ENCODE measurements at regions not wholly inside any gene's neighbourhood (a gene's known extent, or its start where the extent isn't known, plus 50 kb on each side); places are given as distances from the start of the nearest gene placed in this dataset.

DNA sequence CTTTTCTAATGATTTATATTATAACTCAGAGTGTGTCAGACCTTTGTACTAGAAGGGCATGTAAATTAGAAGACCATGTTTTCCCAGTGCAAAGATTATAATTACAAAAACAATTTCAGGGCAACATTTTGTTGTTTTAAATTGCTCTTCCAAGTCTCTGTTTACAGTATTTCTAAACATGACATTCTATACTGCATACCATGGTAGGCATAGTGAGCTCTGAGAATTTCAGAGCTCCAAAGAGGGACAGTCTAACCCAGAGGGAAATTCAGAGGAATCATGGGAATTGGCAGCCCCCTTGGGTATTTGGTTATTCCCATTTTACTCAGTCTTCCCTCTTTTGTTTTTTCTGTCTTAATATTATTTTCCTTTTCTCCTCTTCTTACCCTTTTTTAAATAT lies 361.5 kb upstream of the SEMA6D start:
- ATAC-seq (no peak), DNase-seq (no peak)
- Mint-ChIP-seq H3K9me3 (ENCODE audit: low read depth) (no peaks in the 10 kb centered on the region), H3K4me1 (no peaks in the 10 kb centered on the region), H3K27ac (no peak overlapping the region), H3K4me3 (no peak overlapping the region), H3K27me3 (no peaks in the 10 kb centered on the region), H3K36me3 (no peaks in the 10 kb centered on the region)
- CTCF ChIA-PET: no interaction called here

DNA sequence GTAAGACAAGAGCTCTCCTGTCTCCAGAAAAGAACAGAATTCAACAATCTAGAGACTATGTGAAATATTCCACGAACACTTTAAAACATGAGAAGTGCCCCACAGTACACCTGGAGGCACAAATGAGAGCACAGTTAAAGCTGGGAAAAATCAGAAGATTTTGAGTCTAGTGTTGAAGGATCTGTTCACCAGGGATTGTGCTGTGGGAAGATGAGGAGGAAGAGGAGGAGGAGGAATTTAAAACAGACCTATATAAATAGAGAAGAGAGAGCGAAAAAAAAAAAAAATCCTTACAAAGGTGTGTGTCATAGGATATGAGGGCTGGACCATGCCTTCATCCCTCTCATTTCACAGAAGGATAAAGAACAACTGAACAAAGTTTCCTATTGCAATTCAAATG lies 361.0 kb upstream of the SEMA6D start:
- no peak for DNase-seq
- Mint-ChIP-seq H3K36me3 (no peaks in the 10 kb centered on the region), H3K4me1 (no peaks in the 10 kb centered on the region), H3K27ac (no peak overlapping the region), H3K27me3 (no peaks in the 10 kb centered on the region), H3K9me3 (ENCODE audit: low read depth) (no peaks in the 10 kb centered on the region), H3K4me3 (no peak overlapping the region)
- ATAC-seq: no peak
- CTCF ChIA-PET: no interaction called here

DNA sequence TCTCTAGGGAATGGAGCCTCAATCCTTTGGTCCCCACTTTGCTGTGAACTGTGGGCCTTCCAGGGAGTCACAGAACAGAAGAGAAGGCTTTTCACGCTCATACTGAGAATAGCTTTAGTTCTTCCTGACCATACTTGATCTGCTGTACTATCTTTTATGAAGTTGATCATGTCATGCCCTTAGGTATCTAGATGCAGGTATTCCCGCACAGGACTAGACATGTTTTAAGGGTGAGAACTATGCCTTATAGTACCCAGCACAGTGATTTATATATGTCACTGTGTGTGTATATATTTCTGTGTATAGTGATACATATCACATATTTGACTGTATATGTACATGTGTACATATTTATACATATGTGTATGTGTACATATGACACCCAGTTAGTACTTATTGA lies 358.4 kb upstream of the SEMA6D start:
- Mint-ChIP-seq H3K4me3 (no peak overlapping the region), H3K9me3 (ENCODE audit: low read depth) (no peaks in the 10 kb centered on the region), H3K27me3 (no peaks in the 10 kb centered on the region), H3K4me1 (no peaks in the 10 kb centered on the region), H3K27ac (no peak overlapping the region), H3K36me3 (no peaks in the 10 kb centered on the region)
- CTCF ChIA-PET: no interaction called here
- no peak for ATAC-seq
- DNase-seq: no peak

DNA sequence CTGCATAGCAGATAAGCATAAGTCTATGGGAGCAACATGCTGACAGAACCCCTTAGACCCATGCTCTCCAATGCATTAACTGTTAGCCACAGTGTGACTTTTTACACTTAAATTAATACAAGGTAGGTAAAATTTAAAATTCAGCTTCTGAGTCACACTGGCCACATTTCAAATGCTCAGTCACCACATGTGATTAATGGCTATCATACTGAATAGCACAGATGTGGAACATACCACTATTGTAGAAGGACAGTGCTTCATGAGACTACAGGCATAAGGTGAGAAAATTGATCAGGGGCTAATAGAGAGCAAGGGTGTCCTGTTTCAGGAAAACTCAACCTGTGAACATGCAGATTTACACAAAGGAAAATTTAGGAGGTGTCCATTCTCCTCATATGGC lies 357.0 kb upstream of the SEMA6D start:
- CTCF ChIA-PET: no interaction called here
- H3K36me3 Mint-ChIP-seq: no peaks in the 10 kb centered on the region
- DNase-seq (no peak), ATAC-seq (no peak)
- no peaks in the 10 kb centered on the region for H3K4me1 Mint-ChIP-seq
- no peak overlapping the region for H3K27ac Mint-ChIP-seq
- no peaks in the 10 kb centered on the region for H3K27me3 Mint-ChIP-seq
- H3K9me3 Mint-ChIP-seq (ENCODE audit: low read depth): peaks cover 2% of the 10 kb centered on the region
- H3K4me3 Mint-ChIP-seq: no peak overlapping the region

DNA sequence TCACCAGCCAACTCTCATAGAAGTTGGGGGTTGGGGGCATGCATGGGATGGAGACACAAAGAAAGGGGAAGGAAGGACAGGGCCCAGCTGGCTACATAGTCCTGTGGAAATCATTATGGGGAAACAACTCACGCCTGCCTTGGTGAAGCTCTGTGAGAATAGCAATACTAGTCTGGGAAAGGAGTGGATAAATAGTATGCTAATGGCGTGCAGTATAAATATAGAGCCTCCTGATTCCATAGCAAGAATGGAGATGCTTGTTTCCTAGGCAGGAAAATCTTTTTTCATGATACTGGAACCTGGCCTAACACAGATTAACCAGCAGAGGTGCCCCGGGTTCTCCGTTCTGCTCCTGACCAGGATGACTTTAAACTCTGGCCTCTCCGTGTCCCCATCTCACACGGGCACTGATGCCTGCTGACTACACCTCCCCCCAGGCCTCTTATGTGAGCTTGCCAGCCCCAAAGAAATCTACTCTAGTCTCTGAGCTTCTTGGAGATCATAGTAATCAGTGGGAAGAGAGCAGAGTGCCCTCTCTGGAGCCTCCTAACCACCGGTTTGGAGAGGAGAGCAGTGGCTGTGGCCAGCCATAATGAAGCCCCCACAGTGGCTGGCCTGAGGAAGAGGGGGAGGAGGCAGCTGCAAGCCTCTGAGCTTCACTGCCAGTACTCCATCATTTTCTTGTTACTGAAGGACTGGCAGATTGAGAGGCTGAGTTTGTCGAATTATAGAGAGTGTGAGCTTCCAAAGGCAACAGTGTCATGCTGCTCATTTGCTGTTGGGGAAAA lies 355.0 kb upstream of the SEMA6D start:
- CTCF ChIA-PET: no interaction called here

DNA sequence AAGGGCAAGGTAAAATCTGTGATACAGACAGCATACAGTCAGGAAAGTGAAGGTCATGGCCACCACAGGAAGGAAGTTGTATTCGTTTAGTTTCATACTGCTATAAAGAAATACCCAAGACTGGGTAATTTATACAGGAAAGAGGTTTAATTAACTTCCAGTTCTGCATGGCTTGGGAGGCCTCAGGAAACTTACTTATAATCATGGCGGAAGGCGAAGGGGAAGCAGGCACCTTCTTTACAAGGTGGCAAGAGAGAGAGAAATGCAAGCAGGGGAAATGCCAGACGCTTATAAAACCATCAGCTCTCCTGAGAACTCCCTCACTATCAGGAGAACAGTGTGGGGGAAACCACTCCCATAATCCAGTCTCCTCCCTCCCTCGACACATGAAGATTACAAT lies 353.7 kb upstream of the SEMA6D start:
- H3K27ac Mint-ChIP-seq: no peak overlapping the region
- CTCF ChIA-PET: no interaction called here
- H3K4me3 Mint-ChIP-seq: no peak overlapping the region
- no peak for ATAC-seq
- no peaks in the 10 kb centered on the region for H3K4me1 Mint-ChIP-seq
- H3K36me3 Mint-ChIP-seq: no peaks in the 10 kb centered on the region
- no peaks in the 10 kb centered on the region for H3K27me3 Mint-ChIP-seq
- H3K9me3 Mint-ChIP-seq (ENCODE audit: low read depth): peaks cover 2% of the 10 kb centered on the region
- no peak for DNase-seq

More for the DNA sequence above, 355.0 kb upstream of the SEMA6D start:
- Mint-ChIP-seq H3K36me3 (no peaks in the 10 kb centered on the region), H3K27me3 (no peaks in the 10 kb centered on the region), H3K4me3 (no peak overlapping the region), H3K27ac (no peak overlapping the region), H3K4me1 (no peaks in the 10 kb centered on the region), H3K9me3 (ENCODE audit: low read depth) (peaks cover 2% of the 10 kb centered on the region)
- DNase-seq (no peak), ATAC-seq (no peak)

DNA sequence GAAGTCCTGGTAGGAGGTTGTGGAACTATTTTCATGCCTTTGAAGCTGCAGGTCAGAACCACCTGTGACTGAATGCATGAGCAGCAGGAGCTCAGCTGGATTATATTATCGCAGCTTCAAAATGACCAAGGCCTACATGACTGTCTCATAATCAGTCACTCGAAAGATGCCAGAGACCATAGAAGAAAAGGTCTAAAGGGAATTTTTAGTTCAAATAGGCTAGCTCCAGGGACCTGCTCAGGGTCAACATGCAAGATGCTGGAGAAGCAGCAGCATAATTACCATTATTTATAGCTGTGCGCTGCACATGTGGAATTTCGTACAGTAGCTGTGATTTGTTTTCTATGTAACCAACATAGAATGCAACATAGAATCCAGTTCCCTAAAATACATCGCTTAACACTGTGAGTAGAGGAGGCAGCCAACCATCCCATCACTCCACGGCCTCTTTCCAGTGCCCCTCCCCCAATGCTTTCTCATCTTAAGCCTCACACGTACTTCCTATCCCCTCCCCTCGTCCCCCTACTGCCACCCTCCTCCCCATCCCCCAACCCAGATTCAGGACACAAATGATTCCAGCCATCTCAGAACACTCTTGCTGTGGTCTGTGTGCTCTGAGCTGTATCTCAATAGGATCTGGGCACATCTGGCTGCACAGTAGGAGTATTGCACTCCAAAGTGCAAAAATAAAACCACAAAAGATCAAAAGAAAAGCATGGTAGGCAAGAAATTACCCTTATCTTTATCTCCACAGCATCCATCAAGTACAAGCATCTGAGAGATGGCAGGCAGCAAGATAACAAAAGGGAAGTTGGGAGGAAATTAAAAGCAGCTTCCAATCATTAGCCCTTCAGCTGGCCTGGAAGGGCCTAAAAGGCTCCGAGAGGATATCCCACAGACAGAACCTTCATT lies 352.8 kb upstream of the SEMA6D start:
- no peak for DNase-seq
- Mint-ChIP-seq H3K4me1 (no peaks in the 10 kb centered on the region), H3K27me3 (no peaks in the 10 kb centered on the region), H3K9me3 (ENCODE audit: low read depth) (peaks cover 2% of the 10 kb centered on the region), H3K36me3 (no peaks in the 10 kb centered on the region), H3K27ac (no peak overlapping the region), H3K4me3 (no peak overlapping the region)
- ATAC-seq: no peak
- CTCF ChIA-PET: no interaction called here

DNA sequence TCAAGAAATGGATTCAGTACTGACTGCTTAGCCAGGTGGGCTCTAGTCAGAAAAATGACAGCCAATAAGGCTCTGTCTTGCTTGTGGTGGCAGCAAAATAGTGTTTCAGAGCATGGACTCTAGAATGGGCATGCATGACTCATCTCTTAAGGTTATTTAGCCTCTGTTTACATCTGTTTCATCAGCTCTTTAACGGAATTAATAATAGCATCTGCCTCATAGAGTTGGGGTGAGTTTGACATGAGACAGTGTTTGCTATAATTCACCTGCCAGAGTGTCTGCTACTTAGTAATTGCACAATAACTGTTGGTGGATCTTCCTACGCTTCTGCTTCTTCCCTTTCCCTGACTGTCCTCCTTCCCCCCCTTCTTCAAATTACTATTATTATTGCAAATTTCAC lies 350.4 kb upstream of the SEMA6D start:
- CTCF ChIA-PET: no interaction called here
- Mint-ChIP-seq H3K4me1 (no peaks in the 10 kb centered on the region), H3K27me3 (no peaks in the 10 kb centered on the region), H3K9me3 (ENCODE audit: low read depth) (peaks cover 2% of the 10 kb centered on the region), H3K27ac (no peak overlapping the region), H3K36me3 (no peaks in the 10 kb centered on the region), H3K4me3 (no peak overlapping the region)
- ATAC-seq (no peak), DNase-seq (no peak)

DNA sequence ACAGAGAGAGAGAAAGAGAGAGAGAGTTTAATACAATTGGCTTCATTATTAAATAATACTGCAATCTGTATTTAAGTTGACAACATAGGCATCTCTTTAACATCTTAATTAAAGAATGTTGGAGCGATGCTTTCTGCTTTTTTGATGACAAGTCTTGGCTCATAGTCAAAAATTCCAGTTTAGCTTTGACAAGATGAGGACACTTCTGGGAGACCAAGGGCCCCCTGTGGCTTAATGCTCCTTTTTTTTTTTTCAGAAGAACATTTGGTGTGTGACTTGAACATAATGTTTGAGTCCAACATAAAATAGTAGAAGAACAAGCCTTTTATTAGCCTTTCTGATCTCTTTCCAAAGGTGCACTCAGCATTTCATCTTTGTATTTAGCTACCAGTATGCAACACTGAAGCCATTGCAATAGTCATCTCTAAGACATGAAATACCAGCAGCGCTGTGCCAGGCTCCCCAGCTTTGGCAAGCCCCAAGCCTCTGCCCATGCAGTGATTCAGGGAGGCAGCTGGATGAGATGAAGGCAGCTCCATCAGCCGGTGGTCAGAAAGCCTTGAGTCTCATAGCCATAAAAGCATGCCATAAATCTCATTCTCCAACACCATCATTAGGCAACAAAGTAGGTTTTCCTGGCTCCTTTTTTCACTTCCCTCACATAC lies 349.4 kb upstream of the SEMA6D start:
- peaks cover 2% of the 10 kb centered on the region for H3K9me3 Mint-ChIP-seq (ENCODE audit: low read depth)

DNA sequence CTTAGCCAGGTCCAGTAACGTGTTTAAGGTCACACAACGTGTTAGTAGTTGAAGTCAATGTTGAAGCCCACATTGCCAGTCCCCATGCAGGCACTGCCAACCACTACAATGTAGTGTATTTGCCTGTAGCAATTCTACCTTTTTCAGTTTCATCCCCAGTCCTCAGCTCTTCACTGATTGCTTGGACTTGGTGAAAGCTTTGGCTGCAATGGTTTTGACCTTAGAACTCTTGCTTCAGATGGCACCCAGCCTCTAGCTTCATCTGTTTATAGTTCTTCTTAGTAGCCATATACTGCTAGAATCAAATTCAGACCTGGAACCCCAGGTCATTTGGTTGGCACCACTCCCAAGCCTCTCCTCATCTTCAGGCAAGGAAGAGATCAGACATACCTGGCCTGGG lies 345.4 kb upstream of the SEMA6D start:
- DNase-seq (no peak), ATAC-seq (no peak)
- Mint-ChIP-seq H3K36me3 (no peaks in the 10 kb centered on the region), H3K27ac (no peak overlapping the region), H3K27me3 (no peaks in the 10 kb centered on the region), H3K9me3 (ENCODE audit: low read depth) (no peaks in the 10 kb centered on the region), H3K4me1 (no peaks in the 10 kb centered on the region), H3K4me3 (no peak overlapping the region)
- CTCF ChIA-PET: no interaction called here

More for the DNA sequence above, 349.4 kb upstream of the SEMA6D start:
- CTCF ChIA-PET: no interaction called here
- H3K4me1 Mint-ChIP-seq: no peaks in the 10 kb centered on the region
- H3K27me3 Mint-ChIP-seq: no peaks in the 10 kb centered on the region
- no peak overlapping the region for H3K4me3 Mint-ChIP-seq
- H3K36me3 Mint-ChIP-seq: no peaks in the 10 kb centered on the region
- no peak overlapping the region for H3K27ac Mint-ChIP-seq
- no peak for ATAC-seq
- no peak for DNase-seq

DNA sequence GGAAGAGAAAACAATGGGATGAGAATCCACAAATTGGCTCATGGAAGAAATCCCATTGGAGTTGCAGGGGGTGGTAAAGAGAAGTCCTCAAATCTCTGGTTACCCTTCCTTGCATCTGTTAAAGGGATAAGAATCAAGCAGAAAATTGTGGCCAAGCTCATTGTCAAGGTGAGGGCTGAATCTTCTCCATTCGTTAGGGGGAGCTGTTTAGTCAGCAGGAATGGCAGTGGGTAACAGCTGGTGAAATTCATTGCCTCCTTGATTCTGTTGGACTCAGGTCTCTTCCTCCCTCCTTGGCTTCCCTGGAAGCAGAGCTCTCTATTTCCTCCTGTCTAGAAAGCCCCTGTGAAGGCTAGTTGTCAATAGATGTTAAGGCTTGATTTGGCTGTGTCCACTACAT lies 343.1 kb upstream of the SEMA6D start:
- H3K9me3 Mint-ChIP-seq (ENCODE audit: low read depth): no peaks in the 10 kb centered on the region
- H3K27ac Mint-ChIP-seq: no peak overlapping the region
- H3K27me3 Mint-ChIP-seq: no peaks in the 10 kb centered on the region
- CTCF ChIA-PET: interaction anchor here (0.6 kb wide), 1 partner anchor 33 kb away, joined by 3 read pairs; no protein-coding TSS in a partner anchor
- no peaks in the 10 kb centered on the region for H3K36me3 Mint-ChIP-seq
- no peak overlapping the region for H3K4me3 Mint-ChIP-seq
- ATAC-seq: no peak
- no peak for DNase-seq
- H3K4me1 Mint-ChIP-seq: no peaks in the 10 kb centered on the region

DNA sequence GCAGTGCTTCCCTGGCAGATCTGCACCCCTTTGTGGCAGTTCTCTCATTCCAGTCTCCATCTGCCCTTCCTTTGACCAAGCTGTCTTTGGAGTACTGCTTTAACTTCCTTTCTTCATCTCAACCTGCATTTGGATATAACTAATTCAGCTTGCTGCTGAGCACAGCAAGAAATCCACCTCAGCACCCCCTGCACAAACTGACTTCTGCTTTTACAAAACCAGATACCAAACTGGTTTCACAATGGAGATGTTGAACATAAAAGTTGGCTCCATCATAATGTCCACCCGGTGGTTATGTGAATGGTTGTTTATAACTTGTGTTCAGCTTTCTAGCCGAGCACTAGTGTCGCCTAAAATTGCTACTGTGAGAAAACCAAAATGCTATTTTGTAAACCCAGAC lies 341.1 kb upstream of the SEMA6D start:
- Mint-ChIP-seq H3K36me3 (no peaks in the 10 kb centered on the region), H3K4me3 (no peak overlapping the region), H3K27me3 (no peaks in the 10 kb centered on the region), H3K9me3 (ENCODE audit: low read depth) (no peaks in the 10 kb centered on the region), H3K27ac (no peak overlapping the region), H3K4me1 (no peaks in the 10 kb centered on the region)
- no peak for ATAC-seq
- CTCF ChIA-PET: no interaction called here
- DNase-seq: no peak

DNA sequence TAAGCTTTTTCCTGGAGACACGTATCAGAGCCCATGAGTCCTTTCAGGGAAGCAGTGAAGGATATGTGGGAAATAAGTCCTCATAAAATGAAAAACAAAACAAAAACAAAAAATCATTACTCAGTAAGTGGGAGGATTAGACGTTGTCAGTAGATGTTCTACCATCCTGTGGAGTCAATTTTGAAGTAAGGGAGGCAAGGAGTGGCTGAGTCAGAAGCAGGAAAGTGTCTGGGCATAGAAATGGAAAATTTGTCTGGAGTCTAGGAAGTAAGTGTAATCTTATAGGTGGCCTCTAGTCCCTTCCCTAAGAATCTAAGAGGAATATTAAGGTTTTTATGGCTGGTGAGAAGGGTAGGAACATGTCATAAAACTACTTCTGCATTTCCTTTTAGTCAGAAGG lies 339.8 kb upstream of the SEMA6D start:
- H3K4me1 Mint-ChIP-seq: no peaks in the 10 kb centered on the region
- DNase-seq (no peak), ATAC-seq (no peak)
- H3K36me3 Mint-ChIP-seq: no peaks in the 10 kb centered on the region
- CTCF ChIA-PET: no interaction called here
- no peak overlapping the region for H3K4me3 Mint-ChIP-seq
- no peaks in the 10 kb centered on the region for H3K9me3 Mint-ChIP-seq (ENCODE audit: low read depth)
- H3K27me3 Mint-ChIP-seq: no peaks in the 10 kb centered on the region
- no peak overlapping the region for H3K27ac Mint-ChIP-seq

DNA sequence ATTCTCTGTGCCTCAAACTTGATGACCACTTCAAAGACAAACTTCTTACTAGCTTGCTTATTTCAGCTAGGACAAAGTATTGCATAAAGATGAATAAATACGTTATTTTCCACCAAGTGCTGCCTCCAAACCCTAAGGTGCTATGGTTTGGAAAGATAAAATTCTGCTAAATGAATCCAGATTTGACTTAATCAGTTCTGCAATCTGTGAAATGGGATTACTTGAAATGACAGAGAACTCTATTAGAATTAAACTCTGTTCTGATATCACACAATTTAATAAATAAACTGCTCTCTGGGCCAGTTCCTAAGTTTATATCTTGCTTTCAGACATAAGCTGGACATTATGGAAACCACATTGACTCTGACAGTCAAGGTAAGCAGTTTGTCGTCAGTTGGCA lies 338.8 kb upstream of the SEMA6D start:
- CTCF ChIA-PET: no interaction called here
- Mint-ChIP-seq H3K27ac (no peak overlapping the region), H3K36me3 (no peaks in the 10 kb centered on the region), H3K27me3 (no peaks in the 10 kb centered on the region), H3K4me1 (no peaks in the 10 kb centered on the region), H3K9me3 (ENCODE audit: low read depth) (no peaks in the 10 kb centered on the region), H3K4me3 (no peak overlapping the region)
- ATAC-seq (no peak), DNase-seq (no peak)

All from activated CD8-positive, alpha-beta memory T cell treated with anti-CD3 and anti-CD28 coated beads, Interleukin-2, amount 10 ng/mL, durations not matched to agents 7 days and 5 days (primary cell).